ENCODE measurements at regions not wholly inside any gene's neighbourhood (a gene's known extent, or its start where the extent isn't known, plus 50 kb on each side); places are given as distances from the start of the nearest gene placed in this dataset.

- DNase-seq (ENCODE audit: extremely low read depth in 1 of 4, low spot score in 3 of 4) (no peak), ATAC-seq (no peak), FAIRE-seq (no peak)
- intact Hi-C loops (cut with micrococcal nuclease) (no loop called here), in situ Hi-C loops (cut with MboI) (no loop called here)
- Histone ChIP-seq H3K9me1 (ENCODE audit: control insufficient read depth, insufficient read depth, low read length) (no peaks in the 10 kb centered on the region), H4K20me1 (replicated peaks; ENCODE audit: control insufficient read depth, insufficient read depth, low read length) (no peaks in the 10 kb centered on the region), H3K9ac (ENCODE audit: insufficient read depth in 1 of 2, low read depth in 2 of 2, low read length in 2 of 2) (no peak overlapping the region), H3K4me3 (no peak overlapping the region), H2AFZ (ENCODE audit: low read depth, low read length) (no peak overlapping the region), H3K27me3 (ENCODE audit: control insufficient read depth in 2 of 2, insufficient read depth in 2 of 2, low read length in 2 of 2) (no peaks in the 10 kb centered on the region), H3K36me3 (ENCODE audit: control insufficient read depth, insufficient read depth, low read length) (no peaks in the 10 kb centered on the region), H3K9me3 (replicated peaks; ENCODE audit: control insufficient read depth, insufficient read depth, low read depth, low read length) (no peaks in the 10 kb centered on the region), H3K79me2 (ENCODE audit: control insufficient read depth, insufficient read depth, low read length) (no peaks in the 10 kb centered on the region), H3K4me2 (ENCODE audit: insufficient read depth, low read length) (no peak overlapping the region), H3K27ac (ENCODE audit: extremely low read depth, low read depth, low read length) (no peak overlapping the region), H3K4me1 (replicated peaks in 1 of 2; ENCODE audit: control insufficient read depth in 2 of 2, insufficient read depth in 2 of 2, low read length in 2 of 2) (no peaks in the 10 kb centered on the region)
- TF ChIP-seq SMARCE1 (IDR thresholded peaks at IDR 0.05) (no peak), RAD51 (IDR thresholded peaks at IDR 0.05; ENCODE audit: borderline replicate concordance, low read depth) (no peak), TAF15 (IDR thresholded peaks at IDR 0.05; ENCODE audit: low read depth, low read length) (no peak), RERE (CRISPR knock-in tag; IDR thresholded peaks at IDR 0.05; ENCODE audit: borderline replicate concordance) (no peak), ZNF263 (CRISPR knock-in tag; IDR thresholded peaks at IDR 0.05; ENCODE audit: borderline replicate concordance) (no peak)
- TF ChIP-seq, protein P1, sequence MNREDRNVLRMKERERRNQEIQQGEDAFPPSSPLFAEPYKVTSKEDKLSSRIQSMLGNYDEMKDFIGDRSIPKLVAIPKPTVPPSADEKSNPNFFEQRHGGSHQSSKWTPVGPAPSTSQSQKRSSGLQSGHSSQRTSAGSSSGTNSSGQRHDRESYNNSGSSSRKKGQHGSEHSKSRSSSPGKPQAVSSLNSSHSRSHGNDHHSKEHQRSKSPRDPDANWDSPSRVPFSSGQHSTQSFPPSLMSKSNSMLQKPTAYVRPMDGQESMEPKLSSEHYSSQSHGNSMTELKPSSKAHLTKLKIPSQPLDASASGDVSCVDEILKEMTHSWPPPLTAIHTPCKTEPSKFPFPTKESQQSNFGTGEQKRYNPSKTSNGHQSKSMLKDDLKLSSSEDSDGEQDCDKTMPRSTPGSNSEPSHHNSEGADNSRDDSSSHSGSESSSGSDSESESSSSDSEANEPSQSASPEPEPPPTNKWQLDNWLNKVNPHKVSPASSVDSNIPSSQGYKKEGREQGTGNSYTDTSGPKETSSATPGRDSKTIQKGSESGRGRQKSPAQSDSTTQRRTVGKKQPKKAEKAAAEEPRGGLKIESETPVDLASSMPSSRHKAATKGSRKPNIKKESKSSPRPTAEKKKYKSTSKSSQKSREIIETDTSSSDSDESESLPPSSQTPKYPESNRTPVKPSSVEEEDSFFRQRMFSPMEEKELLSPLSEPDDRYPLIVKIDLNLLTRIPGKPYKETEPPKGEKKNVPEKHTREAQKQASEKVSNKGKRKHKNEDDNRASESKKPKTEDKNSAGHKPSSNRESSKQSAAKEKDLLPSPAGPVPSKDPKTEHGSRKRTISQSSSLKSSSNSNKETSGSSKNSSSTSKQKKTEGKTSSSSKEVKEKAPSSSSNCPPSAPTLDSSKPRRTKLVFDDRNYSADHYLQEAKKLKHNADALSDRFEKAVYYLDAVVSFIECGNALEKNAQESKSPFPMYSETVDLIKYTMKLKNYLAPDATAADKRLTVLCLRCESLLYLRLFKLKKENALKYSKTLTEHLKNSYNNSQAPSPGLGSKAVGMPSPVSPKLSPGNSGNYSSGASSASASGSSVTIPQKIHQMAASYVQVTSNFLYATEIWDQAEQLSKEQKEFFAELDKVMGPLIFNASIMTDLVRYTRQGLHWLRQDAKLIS (CRISPR knock-in tag; IDR thresholded peaks at IDR 0.05) = no peak
- TF ChIP-seq, protein P2, sequence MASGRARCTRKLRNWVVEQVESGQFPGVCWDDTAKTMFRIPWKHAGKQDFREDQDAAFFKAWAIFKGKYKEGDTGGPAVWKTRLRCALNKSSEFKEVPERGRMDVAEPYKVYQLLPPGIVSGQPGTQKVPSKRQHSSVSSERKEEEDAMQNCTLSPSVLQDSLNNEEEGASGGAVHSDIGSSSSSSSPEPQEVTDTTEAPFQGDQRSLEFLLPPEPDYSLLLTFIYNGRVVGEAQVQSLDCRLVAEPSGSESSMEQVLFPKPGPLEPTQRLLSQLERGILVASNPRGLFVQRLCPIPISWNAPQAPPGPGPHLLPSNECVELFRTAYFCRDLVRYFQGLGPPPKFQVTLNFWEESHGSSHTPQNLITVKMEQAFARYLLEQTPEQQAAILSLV (tag; IDR thresholded peaks at IDR 0.05) = no peak
- POLR2A ChIA-PET = no interaction called here
- CTCF ChIA-PET (ENCODE audit: low intra/inter-chr PET ratio) = no interaction called here
- no TSS peak for BruUV-seq (replicated peaks)
These were observed 184.7 kb upstream of the TTC14 start for GRCh38 chr3:180417241-180417640.
